ENCODE measurements at regions not wholly inside any gene's neighbourhood (a gene's known extent, or its start where the extent isn't known, plus 50 kb on each side); places are given as distances from the start of the nearest gene placed in this dataset.

GRCh38 chr16:63904182-63904581, 1217.7 kb downstream of the CDH11 start:
- TF ChIP-seq CTCF (IDR thresholded peaks at IDR 0.05; ENCODE audit: low read depth, low read length, poor library complexity, severe bottlenecking) (no peak), EZH2phosphoT487 (IDR thresholded peaks at IDR 0.05; ENCODE audit: borderline replicate concordance, low read length) (no peak)

All from DOHH2 (cell line).